A549 (cell line): ENCODE measurements at regions not wholly inside any gene's neighbourhood (a gene's known extent, or its start where the extent isn't known, plus 50 kb on each side); places are given as distances from the start of the nearest gene placed in this dataset.

Experiments used
- CTCF ChIP-seq: fragments of >200 bp; sonication (Bioruptor Twin); formaldehyde crosslinking; IDR thresholded peaks from 3 replicates; pipeline ENCODE4 v1.5.1; 2016
- ELK1 ChIP-seq: fragments of 150-350 bp; IDR thresholded peaks from 2 replicates; pipeline ENCODE4 v1.6.1; 2014; ENCODE audit warnings: low read depth, mild to moderate bottlenecking, low read length
- HMGXB4 ChIP-seq: fragments of 250-450 bp; sonication (Bioruptor Pico); IDR thresholded peaks from 2 replicates; pipeline ENCODE4 v1.5.0; 2021; ENCODE audit warnings: mild to moderate bottlenecking, moderate library complexity, borderline replicate concordance
- NFE2L2 ChIP-seq: fragments of 150-350 bp; conservative IDR thresholded peaks from 2 replicates; pipeline ENCODE4 v1.6.1; 2014; ENCODE audit warnings: low read length
- NR3C1 ChIP-seq: fragments of >200 bp; sonication (Bioruptor Twin); formaldehyde crosslinking; IDR thresholded peaks from 3 replicates; pipeline ENCODE4 v1.6.1; 2017
- PHF8 ChIP-seq: fragments of 200-600 bp; sonication (generic); IDR thresholded peaks from 2 replicates; pipeline ENCODE4 v1.6.1; 2016; ENCODE audit warnings: low read depth, mild to moderate bottlenecking, antibody characterized with exemption, moderate library complexity, borderline replicate concordance
- POLR2A ChIP-seq: IDR thresholded peaks from 2 replicates; pipeline ENCODE4 v1.6.1; 2012; ENCODE audit warnings: mild to moderate bottlenecking, low read length
- POLR2AphosphoS2 ChIP-seq: conservative IDR thresholded peaks from 2 replicates; pipeline ENCODE4 v1.6.1; 2012; ENCODE audit warnings: low read length, improper control_type of control experiment, inconsistent platforms
- RAD21 ChIP-seq, 2 experiments: fragments of >200 bp in 1 of 2; sonication (Bioruptor Twin) in 1 of 2; formaldehyde crosslinking in 1 of 2; IDR thresholded peaks in 1 of 2; conservative IDR thresholded peaks in 1 of 2; 2 replicates in 1 of 2; 3 replicates in 1 of 2; pipeline ENCODE4 v1.6.1; 2012 to 2018; ENCODE audit warnings: inconsistent platforms in 1 of 2
- TP53 ChIP-seq: fragments of 250-450 bp; sonication (Bioruptor Pico); IDR thresholded peaks from 2 replicates; pipeline ENCODE4 v1.5.0; 2021; ENCODE audit warnings: mild to moderate bottlenecking, moderate library complexity
- TF ChIP-seq, protein P1 (sequence below): IDR thresholded peaks from 2 replicates; pipeline ENCODE4 v1.6.1; 2012

DNA sequence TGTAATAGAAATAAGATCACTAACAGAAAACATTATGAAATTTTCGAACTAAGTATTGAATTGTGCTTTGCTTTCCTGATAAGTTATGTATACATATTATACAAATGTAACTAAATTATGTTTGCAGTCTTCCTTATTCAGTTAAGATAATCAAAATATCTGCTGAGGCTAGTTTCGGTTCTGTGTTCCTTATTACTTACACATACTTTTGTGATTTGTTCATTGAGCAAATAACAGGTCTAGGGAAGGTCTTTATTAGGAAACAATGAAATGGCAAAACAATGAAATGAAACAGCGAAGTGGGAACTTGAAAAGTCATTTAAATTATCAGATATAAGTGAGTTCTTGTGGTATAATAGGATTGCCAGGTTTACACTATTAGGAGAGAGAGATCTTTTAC, 352.4 kb downstream of the GRIA2 start:
- TF ChIP-seq HMGXB4 = no peak
- no peak for TF ChIP-seq NFE2L2
- TF ChIP-seq RAD21 (conservative IDR thresholded peaks at IDR 0.05 in 1 of 2, IDR thresholded peaks at IDR 0.05 in 1 of 2) = no peak
- no peak for TF ChIP-seq CTCF
- TF ChIP-seq POLR2AphosphoS2 = no peak
- TF ChIP-seq ELK1 = no peak
- TF ChIP-seq POLR2A = no peak
- no peak for TF ChIP-seq PHF8
- TF ChIP-seq, protein P1, sequence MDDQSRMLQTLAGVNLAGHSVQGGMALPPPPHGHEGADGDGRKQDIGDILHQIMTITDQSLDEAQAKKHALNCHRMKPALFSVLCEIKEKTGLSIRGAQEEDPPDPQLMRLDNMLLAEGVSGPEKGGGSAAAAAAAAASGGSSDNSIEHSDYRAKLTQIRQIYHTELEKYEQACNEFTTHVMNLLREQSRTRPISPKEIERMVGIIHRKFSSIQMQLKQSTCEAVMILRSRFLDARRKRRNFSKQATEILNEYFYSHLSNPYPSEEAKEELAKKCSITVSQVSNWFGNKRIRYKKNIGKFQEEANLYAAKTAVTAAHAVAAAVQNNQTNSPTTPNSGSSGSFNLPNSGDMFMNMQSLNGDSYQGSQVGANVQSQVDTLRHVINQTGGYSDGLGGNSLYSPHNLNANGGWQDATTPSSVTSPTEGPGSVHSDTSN = no peak
- no peak for TF ChIP-seq TP53 (CRISPR knock-in tag)
- TF ChIP-seq NR3C1 = no peak
